ENCODE measurements at regions not wholly inside any gene's neighbourhood (a gene's known extent, or its start where the extent isn't known, plus 50 kb on each side); places are given as distances from the start of the nearest gene placed in this dataset.

- no peak for DNase-seq
Measured at GRCh38 chr12:92553389-92553788, 149.4 kb upstream of the PLEKHG7 start.

GRCh38 chr12:92552412-92553108, 150.2 kb upstream of the PLEKHG7 start:
- no peak for DNase-seq

GRCh38 chr12:92551853-92552397, 150.9 kb upstream of the PLEKHG7 start:
- no peak for DNase-seq

GRCh38 chr12:92551210-92551609, 151.6 kb upstream of the PLEKHG7 start:
- DNase-seq = no peak

GRCh38 chr12:92550661-92551060, 152.1 kb upstream of the PLEKHG7 start:
- DNase-seq = no peak

GRCh38 chr12:92550254-92550653, 152.5 kb upstream of the PLEKHG7 start:
- no peak for DNase-seq

GRCh38 chr12:92549516-92549915, 153.3 kb upstream of the PLEKHG7 start:
- no peak for DNase-seq

GRCh38 chr12:92547906-92548305, 154.9 kb upstream of the PLEKHG7 start:
- no peak for DNase-seq

- no peak for DNase-seq
Measured at GRCh38 chr12:92547420-92547819, 155.4 kb upstream of the PLEKHG7 start.

GRCh38 chr12:92546635-92547348, 156.0 kb upstream of the PLEKHG7 start:
- DNase-seq = no peak

- DNase-seq = no peak
Measured at GRCh38 chr12:92546259-92546634, 156.5 kb upstream of the PLEKHG7 start.

GRCh38 chr12:92544322-92544721, 158.5 kb upstream of the PLEKHG7 start:
- no peak for DNase-seq

GRCh38 chr12:92543840-92544239, 158.9 kb upstream of the PLEKHG7 start:
- DNase-seq = no peak

GRCh38 chr12:92543359-92543758, 159.4 kb upstream of the PLEKHG7 start:
- DNase-seq = peak; percentile 80

GRCh38 chr12:92541731-92542130, 161.1 kb upstream of the PLEKHG7 start:
- no peak for DNase-seq

- DNase-seq = no peak
Measured at GRCh38 chr12:92540782-92541423, 161.9 kb upstream of the PLEKHG7 start.

- DNase-seq = no peak
Measured at GRCh38 chr12:92539976-92540781, 162.6 kb upstream of the PLEKHG7 start.

- DNase-seq = no peak
Measured at GRCh38 chr12:92539110-92539749, 163.6 kb upstream of the PLEKHG7 start.

- no peak for DNase-seq
Measured at GRCh38 chr12:92537290-92537960, 165.4 kb upstream of the PLEKHG7 start.

- DNase-seq = no peak
Measured at GRCh38 chr12:92535961-92536360, 166.8 kb upstream of the PLEKHG7 start.

- DNase-seq = no peak
Measured at GRCh38 chr12:92533280-92533890, 169.4 kb upstream of the PLEKHG7 start.

All from left kidney (tissue), 1 donor.